ENCODE measurements at regions not wholly inside any gene's neighbourhood (a gene's known extent, or its start where the extent isn't known, plus 50 kb on each side); places are given as distances from the start of the nearest gene placed in this dataset.

DNA sequence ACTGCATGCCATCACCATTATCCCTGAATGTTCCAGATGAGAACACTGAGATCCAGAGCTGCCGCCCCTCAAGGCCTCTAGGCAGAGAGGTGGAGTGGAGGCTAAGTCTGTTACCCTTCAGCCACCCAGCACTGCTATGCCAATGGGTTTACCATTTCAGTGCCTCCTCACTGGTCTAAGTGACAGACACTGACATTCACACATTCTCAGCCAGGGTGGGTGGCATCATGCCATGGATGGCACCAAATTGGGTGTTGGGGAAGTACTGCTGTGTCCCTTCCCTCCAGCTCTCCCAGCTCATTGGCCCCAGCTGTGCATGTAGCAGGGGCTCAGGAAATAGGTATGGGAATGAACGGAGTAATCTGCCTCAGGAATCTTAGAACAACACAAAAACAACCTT is 96.8 kb upstream of the PLET1 start:
- DNase-seq = no peak

DNA sequence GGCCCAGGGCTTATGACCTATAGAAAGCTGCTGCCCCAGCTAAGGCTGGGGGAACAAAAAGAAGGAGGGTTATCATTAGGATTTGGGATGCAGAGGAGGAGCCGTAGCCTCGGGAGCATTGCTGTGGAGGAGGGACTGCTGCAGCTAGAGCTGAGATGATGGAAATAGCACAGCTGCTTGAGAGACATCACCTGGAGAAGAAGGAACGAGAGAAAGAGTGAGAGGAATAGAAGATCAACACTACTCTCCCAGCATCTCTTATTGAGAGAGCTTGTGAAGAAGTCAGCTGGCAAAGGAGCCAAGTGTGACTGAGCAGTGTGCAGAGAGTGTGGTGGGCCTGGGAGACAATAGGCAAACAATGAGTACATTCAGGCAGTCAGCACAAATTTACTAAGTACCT is 100.7 kb upstream of the PLET1 start:
- DNase-seq = no peak

DNA sequence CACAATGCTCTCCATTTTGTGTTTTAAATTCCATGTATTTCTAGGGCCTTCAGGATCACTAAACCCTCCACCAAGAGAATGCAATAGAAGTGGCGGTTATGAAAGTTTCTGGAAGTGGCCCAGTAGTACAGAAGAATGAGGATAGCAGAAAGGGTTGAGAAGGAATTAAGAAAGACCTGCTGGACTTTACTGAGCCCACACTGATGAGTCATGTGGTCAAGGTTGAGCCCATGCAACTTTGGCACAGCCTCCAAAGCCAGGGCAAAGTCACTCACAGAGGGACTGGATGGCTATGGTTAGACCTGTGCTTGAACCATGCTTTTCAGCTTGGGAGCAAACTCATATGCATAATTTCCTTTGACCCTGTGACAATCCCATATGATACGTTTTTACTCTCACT is 102.9 kb upstream of the PLET1 start:
- no peak for DNase-seq

DNA sequence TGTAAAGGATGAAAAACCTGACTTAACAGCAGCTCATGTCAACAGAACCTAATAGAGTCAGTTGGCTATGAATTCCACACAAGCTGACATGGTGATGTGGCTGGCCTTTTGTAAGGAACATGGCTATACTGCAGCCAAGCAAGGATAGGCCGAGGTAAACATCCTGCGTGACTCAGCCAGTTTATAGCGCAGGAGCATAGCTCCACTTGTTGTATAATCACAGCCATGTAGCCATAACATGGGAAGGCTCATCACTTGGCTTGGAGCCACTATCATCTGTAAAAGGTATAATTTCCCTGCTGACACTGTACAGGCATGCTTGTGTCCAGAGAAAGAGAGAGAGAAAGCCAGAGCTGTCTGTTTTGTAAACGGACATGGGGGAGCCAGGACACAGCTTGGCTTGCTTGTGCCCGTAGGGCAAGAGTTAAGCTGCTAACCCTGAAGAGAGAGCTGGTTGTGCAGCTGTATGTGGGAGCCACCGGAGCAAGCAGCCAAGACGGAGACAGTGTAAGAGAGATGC is 104.4 kb upstream of the PLET1 start:
- DNase-seq = no peak

DNA sequence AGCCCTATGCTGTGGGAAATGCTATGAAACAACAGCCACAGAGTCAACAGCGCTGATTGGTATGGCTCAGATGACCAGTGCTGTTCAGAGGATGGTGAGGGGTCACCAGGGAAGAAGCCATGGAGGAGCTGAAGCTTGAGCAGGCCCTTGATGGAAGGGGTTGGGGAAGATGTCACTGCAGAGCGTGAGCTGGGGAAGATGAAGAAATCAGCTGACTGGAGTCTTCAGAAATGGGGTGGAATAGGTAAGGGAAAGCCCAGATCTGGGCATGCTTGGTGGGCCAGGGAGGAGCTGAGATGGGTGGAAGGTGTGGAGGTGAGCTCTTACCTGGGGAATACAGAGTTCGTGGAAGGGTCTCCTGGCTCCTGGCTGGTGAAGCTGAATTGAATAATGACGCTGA is 105.4 kb upstream of the PLET1 start:
- DNase-seq = no peak

DNA sequence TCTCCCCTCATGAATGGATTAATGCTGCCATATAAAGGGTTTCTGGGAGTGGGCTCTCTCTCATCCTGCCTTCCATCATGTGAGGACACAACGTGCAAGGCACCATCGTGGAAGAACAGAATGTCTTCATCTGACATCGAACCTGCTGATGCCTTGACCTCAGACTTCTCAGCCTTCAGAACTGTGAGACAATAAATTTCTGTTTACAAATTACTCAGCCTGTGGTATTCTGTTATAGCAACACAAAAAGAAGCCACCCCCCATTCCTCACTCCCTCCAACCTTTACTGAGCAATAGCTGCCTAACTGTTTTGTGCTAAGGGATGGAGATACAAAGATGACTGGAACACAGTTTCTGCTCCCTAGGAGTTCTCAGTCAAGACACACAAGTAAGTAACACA is 106.1 kb upstream of the PLET1 start:
- no peak for DNase-seq

DNA sequence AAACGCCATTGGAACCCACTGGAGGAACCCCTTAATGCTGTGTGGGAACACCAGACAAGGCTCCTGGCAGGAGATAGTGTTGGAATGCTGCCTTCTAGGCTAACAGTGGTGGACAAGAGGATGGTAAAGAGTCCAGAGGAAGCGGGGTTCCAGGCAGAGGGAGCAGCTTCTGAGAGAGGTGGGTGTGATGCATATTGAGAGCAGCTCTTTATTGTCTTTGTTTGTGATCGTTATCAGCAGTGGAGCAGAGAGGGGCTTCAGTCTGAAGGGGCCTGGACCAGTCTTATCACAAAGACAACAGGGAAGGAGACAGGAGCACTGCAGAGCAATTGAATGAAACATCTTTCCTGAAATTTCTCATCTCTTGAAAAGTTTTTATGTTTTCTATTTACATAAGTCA is 106.8 kb upstream of the PLET1 start:
- no peak for DNase-seq

DNA sequence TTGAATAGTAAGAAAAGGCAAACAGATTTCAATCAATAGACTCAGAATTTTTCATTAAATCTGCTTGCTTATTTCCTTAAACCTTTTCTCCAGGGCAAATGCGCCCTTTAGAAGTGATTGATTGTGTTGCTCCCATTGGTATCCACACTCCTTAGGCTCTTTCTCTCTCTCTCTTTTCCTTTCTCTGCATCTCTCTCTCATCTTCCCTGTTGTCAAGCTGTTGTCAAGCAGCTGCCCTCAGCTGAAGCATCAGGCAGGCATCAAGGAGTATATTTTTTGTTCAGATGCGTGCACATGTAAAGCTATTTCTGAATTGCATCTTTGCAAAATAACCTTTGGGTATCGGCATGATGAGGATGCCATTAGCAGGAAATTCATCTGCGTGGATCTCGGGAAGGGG is 107.2 kb upstream of the PLET1 start:
- no peak for DNase-seq

DNA sequence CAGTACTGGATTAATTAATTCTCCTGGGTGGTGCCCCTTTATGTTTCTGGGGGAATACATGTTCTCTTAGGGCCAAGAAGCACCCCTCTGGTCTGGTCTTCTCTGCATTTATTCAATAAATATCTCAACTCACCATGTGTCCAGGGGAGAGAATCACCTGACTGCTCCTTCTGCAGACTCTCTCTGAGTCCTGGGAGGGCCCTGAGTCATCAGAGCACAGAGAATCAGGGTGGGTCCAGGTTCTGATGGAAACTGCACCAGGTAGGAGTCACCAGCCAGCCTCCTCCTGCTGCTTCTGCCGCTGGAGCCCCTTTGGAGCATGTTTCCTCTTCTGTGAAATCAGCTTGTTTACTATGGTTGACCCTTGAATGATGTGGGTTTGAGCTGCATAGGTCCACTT is 107.7 kb upstream of the PLET1 start:
- no peak for DNase-seq

DNA sequence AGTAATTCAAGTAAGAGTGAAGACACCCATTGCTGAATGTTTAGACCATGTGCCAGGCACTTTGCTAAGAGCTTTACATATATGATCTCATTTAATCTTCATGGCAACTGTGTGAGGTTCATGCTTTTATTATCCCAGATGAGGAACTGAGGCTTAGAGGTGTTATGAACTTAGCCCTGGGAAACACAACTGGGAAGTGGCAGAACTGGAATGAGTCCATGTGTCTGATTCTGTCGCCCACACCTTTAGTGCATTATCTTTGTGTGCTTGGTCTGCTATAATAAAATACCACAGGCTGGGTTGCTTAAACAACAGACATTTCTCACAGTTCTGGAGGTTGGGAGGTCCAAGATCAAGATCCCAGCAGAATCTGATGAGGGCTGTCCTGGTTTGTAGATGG is 108.7 kb upstream of the PLET1 start:
- no peak for DNase-seq

DNA sequence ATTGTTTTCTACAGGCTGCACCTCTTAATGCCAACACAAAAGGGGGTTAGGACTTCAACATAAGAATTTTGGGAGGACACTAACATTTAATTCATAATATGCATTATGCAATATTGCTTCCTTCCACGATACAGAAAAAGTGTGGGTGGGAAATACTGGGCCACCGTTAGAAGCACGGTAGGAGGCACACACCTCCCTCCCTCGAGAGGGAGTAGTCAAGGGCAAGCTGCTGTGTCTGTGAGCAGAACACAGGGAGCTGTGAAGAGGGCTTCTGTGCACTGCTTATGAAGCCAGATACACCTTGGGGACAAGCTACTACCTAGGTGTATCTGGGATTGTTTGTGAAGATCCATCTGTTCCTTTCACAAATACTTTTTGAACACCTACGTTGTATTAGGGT is 109.3 kb upstream of the PLET1 start:
- DNase-seq = no peak

DNA sequence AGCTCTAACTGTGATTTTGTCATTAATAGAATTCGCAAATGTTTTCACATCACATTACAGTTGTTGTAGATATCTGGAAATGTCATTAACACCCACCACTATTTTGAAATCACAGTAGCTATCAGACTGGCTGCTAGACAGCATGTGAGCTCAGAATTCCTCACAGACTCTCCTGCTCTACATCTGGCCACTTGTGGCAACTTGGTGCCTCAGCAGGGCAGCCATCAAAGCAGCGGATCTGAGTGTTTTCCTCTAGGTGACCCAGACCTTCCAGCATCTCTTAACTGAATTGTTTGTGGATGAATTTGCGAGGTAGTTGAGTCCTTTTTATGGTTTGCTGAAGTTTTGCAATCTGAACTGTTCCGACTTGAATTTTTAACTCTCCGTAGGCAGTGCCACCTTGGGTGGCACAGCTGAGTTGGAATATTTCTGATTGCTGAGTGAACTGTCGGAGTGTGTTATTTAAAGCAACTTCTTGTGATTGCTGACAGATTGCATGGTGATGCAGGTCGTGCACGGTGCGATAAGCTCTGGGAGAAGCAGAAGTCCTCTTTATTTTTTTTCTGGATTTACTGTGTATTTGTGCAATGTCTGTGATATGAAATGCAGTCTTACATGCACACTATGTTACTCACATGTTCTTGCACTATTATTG is 114.0 kb upstream of the PLET1 start:
- DNase-seq = no peak

DNA sequence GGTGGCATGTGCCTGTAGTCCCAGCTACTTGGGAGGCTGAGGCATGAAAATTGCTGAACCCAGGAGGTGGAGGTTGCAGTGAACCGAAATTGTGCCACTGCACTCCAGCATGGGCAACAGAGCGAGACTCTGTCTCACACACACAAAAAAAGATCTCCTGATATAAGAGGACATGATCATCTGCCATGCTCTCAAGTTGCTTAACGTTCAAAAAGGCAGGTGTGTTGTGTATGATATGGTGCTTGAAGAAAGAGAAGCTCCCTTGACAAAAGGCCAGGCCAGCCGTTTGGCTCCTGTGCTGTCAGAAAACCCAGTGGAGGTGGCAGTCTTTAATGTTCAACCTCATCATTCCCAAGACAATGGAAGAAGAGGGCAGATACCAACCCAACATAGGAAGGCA is 117.3 kb upstream of the PLET1 start:
- DNase-seq = no peak

DNA sequence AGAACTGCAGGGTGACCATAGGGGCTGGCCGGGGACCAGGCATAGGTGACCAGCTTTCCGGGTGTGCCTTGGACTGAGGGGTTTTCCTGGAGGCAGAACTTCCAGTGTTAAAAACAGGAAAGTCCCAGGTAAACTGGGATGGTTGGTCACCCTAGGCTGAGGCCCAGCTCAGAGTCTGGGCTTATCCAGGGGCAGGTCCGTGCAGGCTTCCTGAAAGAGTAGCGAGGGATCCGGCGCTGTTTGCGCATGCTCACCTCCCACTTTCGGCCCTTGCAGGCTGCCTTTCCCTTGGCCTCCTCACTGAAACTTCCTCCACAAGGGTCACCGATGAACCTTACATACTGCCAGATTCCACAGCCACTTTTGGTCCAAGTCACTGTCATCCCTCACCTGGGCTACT is 119.8 kb upstream of the PLET1 start:
- no peak for DNase-seq

DNA sequence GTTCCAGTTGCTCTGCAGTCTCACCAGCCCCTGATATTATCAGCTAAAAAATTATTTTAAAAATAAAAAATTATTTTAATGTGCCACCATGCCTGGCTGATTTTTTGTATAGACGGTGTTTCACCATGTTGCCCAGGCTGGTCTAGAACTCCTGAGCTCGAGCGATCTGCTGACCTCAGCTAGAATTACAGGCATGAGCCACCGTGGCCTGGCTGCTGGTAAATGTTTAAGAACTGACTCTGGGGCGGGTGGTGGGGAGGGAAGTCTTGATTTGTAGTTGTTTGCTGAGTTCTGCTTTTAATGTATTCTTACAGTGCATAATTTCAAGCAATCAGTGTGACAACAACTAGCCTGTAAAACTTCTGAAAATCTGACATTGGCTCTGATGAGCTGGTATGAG is 120.9 kb upstream of the PLET1 start:
- DNase-seq = no peak

DNA sequence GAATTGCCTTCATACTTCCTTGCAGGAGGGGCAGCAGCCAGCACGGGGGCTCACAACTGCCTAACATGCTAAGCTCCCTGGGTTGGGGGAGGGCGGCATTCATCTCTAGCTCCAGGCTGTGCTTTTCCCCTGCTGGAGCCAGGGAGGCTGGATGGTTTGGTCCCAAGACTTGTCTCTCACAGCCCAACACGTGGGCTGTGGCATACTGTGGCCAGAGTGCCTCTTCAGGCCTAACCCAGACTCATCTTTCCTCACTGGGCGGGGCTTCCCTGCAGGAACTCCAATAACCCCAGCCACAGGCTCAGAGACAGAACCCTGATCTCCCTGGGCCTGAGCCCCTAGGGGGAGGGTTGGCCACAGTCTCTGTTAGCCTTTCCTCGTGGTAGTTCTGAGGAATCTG is 121.9 kb upstream of the PLET1 start:
- no peak for DNase-seq

DNA sequence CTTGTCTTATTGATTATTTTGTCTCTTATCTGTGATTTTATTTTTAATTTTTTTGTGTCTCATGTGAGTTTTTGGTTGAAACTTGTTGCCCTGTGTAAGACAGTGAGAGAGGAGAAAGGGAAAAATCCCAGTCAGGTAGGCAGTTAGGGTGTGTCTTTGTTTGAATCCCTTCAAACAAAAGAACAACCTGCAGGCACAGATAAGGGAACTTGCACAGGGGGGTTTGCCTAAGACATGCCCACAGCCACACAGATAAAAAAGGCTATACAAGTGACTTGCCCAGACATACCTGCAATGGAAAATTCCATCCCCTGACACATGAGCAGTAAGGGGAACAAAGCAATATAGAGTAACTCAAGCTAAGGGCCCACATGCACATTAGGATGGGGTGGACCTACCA is 127.8 kb upstream of the PLET1 start:
- DNase-seq = no peak

DNA sequence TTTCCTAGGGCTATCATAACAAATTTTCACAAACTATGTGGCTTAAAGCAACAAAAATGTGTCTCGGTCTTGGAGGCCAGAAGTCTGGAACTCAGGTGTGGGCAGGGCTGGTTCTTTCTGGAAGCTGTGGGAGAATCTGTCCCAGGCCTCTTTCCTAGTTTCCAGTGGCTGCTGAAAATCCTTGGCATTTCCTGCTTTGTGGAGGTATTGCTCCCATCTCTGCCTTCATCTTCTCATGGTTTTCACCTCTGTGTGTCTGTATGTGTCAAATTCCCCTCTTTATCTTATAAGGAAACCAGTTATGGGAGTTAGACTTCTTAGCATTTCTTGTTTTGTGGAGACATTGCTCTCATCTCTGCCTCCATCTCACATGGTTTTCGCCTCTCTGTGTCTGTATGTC is 130.4 kb upstream of the PLET1 start:
- no peak for DNase-seq

DNA sequence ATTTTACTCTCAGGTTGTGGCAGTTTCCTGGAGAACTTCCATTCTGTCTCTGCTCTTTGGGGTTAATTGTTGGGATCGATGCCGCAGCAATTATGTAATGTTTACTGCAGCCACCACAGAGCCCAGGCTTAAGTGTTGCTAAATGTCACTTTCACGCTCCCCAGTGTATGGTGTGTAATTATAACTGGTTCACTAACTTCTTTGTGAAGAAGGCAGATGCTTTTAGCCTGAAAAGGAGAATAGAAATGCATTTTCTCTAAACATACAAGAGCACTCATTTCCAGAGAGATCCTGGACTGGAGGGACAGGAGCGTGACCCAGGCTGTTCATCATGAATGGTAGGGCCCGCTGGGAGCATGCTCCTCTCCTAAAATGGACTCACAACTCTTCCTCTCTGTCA is 132.2 kb upstream of the PLET1 start:
- DNase-seq = no peak

DNA sequence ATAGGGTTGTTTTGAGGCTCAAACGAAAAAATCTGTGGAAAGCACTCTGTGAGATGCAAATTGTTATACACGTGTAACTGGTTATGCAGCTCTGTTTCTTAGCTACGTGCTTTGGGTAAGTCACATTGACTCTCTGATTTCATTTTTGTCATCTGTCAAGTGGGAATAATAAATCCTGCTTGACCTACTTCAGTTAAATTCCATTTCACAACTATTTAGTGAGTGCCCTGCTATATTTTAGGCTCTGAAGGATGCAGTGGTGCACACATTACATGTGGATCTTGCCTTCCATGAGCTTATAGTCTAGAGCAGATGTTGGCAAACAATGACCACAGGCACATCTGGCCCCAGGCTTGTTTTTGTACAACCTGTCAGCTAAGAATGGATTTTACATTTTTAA is 133.6 kb upstream of the PLET1 start:
- no peak for DNase-seq

DNA sequence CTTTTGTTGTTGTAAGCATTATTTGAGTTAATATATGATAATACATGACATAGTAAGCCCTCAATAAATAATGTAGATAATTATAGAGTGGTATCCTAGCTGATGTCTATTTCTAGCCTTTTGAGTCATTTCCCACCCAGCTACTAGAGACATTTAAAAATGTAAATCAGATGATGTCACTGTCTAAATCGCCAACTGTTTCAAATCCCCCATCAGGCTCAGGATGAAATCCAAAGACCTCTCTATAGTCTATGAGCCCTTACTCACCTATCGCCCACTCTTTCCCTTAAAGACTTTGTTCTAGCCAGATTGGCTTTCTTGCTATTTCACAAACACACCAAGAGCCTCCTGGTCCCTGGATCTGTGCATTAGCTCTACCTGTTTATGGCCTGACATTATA is 135.4 kb upstream of the PLET1 start:
- DNase-seq = no peak

DNA sequence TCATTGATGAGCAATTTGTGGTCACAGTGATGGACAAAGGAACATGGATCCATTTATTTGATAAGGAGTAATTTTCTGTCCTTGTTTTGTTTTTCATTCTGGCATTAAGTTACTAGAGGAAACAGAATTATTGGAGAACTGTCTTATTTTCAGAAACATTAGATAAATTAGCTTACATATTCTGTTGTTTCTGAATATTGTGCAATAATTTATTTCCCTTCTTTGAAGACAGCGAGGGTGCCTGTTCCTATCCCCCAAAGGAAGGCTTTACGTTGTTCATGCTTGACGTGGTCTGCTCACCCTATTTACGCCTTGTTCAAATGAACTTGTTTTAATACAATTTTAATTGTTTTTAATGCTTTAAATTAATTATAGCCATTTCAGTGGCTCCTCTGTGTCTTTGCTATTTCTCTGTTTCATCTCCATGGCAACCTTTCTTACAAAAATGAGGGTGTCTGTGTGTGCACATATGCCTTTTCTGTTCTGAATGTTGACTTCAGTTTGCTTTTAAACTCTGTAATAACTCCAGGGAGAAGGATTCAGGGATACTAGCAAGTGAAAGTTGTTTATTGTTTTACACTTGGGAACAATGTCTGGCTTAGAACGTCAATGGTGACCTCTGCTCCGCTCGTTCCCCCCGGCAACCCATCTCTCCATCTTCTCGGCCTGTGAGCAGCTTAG is 138.3 kb upstream of the PLET1 start:
- DNase-seq = no peak

DNA sequence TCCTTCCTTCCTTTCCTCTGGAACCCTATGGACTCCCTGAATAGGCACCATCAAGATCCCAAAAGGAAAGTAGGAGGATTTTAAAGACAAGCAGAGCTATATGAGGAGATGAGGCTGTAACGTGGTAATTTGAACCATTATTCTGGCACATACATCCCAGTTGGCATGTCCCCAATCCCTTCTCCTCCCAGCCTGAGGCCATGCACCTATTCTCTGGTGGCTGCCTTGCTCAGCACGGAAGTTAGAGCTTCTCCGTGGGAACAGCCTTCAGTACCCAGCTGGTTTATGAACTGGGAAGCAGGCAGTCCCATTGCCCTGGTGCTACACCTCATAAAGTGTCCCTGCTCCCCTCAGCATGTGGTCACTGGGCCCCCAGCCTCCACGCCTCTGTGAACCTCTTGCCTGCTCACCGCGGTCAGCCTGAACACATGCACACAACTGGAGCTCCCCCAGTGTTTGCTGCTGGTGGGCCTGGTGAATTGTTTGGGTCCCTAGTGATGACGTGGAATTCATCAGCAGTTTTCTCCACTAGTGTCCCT is 139.9 kb upstream of the PLET1 start:
- DNase-seq = no peak

DNA sequence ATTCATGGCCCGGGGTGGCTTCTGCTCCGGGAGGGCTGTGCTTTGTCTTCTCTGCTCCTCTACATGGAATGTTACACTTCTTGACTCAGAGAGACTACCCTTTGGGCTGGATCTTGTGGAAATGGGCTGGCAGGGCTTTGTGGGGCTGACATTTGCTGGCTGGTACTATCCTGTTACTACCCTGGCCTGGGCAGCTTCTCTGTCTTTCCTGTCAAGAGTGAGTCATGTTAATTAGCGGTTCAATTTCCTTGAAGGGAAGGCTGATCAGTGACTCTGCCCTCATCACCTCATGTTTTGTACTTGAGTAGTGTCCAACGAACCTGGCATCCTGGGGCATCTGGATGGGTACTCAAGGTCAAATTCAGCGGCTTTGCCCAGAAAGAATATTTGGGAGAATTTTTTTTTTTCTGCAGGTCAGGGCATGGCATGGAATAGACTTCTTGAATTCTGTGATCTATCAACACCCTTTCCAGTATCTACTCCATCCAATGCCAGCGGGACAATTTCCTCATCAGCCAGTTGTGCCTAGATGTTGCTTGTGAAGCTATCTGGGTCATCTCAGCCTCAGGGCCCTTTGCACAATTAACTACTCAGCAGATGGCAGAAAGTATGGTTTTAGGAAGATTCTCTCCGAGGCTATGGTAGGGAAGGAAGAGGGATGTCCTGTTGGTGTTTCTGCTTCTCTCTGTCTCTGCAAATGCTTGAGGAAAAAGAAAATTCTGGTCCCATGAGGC is 140.5 kb upstream of the PLET1 start:
- DNase-seq = no peak
